ENCODE measurements at regions not wholly inside any gene's neighbourhood (a gene's known extent, or its start where the extent isn't known, plus 50 kb on each side); places are given as distances from the start of the nearest gene placed in this dataset.
"Not testable (repeated sequence)": the region's sequence is repeated elsewhere in the genome, so short reads cannot be mapped to it uniquely, and the experiment has no call there.

GRCh38 chr7:113636727-113637421 lies 281.9 kb downstream of the PPP1R3A start:
- no peaks in the 10 kb centered on the region for H4K20me1 ChIP-seq
- TF ChIP-seq Cebpa-rat (IDR thresholded peaks at IDR 0.05), result no peak
- H3K9ac ChIP-seq, result no peak overlapping the region
- H3K27me3 ChIP-seq, result no peaks in the 10 kb centered on the region
- no peak overlapping the region for H3K4me2 ChIP-seq
- H3K4me1 ChIP-seq, result no peaks in the 10 kb centered on the region
- H3K27ac ChIP-seq, result no peak overlapping the region
- no peak overlapping the region for H3K4me3 ChIP-seq
- no peaks in the 10 kb centered on the region for H3K36me3 ChIP-seq
- H3K9me3 ChIP-seq (replicated peaks in 1 of 11), result no peaks in the 10 kb centered on the region

GRCh38 chr7:113635492-113635891 lies 283.3 kb downstream of the PPP1R3A start:
- Histone ChIP-seq H3K4me3 (no peak overlapping the region), H3K9ac (no peak overlapping the region), H3K36me3 (no peaks in the 10 kb centered on the region), H3K9me3 (replicated peaks in 1 of 11) (no peaks in the 10 kb centered on the region), H3K4me2 (no peak overlapping the region), H3K27ac (no peak overlapping the region), H3K4me1 (no peaks in the 10 kb centered on the region), H4K20me1 (no peaks in the 10 kb centered on the region), H3K27me3 (no peaks in the 10 kb centered on the region)
- no peak for TF ChIP-seq Cebpa-rat (IDR thresholded peaks at IDR 0.05)

- Histone ChIP-seq H3K27ac (no peak overlapping the region), H4K20me1 (no peaks in the 10 kb centered on the region), H3K9ac (no peak overlapping the region), H3K9me3 (replicated peaks in 1 of 11) (no peaks in the 10 kb centered on the region), H3K4me1 (no peaks in the 10 kb centered on the region), H3K36me3 (no peaks in the 10 kb centered on the region), H3K27me3 (no peaks in the 10 kb centered on the region), H3K4me2 (no peak overlapping the region), H3K4me3 (no peak overlapping the region)
- TF ChIP-seq Cebpa-rat (IDR thresholded peaks at IDR 0.05), result no peak
Measured at GRCh38 chr7:113633073-113633472, 285.7 kb downstream of the PPP1R3A start.

GRCh38 chr7:113628948-113629847 lies 289.6 kb downstream of the PPP1R3A start:
- Histone ChIP-seq H3K9ac (no peak overlapping the region), H3K4me3 (no peak overlapping the region), H3K27ac (no peak overlapping the region), H3K36me3 (no peaks in the 10 kb centered on the region), H4K20me1 (no peaks in the 10 kb centered on the region), H3K27me3 (no peaks in the 10 kb centered on the region), H3K9me3 (replicated peaks in 1 of 11) (no peaks in the 10 kb centered on the region), H3K4me1 (no peaks in the 10 kb centered on the region), H3K4me2 (no peak overlapping the region)
- TF ChIP-seq Cebpa-rat (IDR thresholded peaks at IDR 0.05), result no peak

- Histone ChIP-seq H3K4me1 (no peaks in the 10 kb centered on the region), H3K4me3 (no peak overlapping the region), H3K27ac (no peak overlapping the region), H3K27me3 (no peaks in the 10 kb centered on the region), H3K9me3 (replicated peaks in 1 of 11) (peaks cover 7 to 22% (median 15%) of the 10 kb centered on the region in 11 experiments), H3K36me3 (no peaks in the 10 kb centered on the region), H3K4me2 (no peak overlapping the region), H4K20me1 (no peaks in the 10 kb centered on the region), H3K9ac (no peak overlapping the region)
- no peak for TF ChIP-seq Cebpa-rat (IDR thresholded peaks at IDR 0.05)
Measured at GRCh38 chr7:113625494-113626102, 293.2 kb downstream of the PPP1R3A start.

GRCh38 chr7:113622796-113623195 lies 296.0 kb downstream of the PPP1R3A start:
- Histone ChIP-seq H3K4me3 (no peak overlapping the region), H4K20me1 (no peaks in the 10 kb centered on the region), H3K36me3 (no peaks in the 10 kb centered on the region), H3K27me3 (no peaks in the 10 kb centered on the region), H3K27ac (no peak overlapping the region), H3K9me3 (replicated peaks in 1 of 11) (peaks cover 28 to 44% (median 34%) of the 10 kb centered on the region in 11 experiments), H3K4me2 (no peak overlapping the region), H3K4me1 (no peaks in the 10 kb centered on the region), H3K9ac (no peak overlapping the region)
- TF ChIP-seq Cebpa-rat (IDR thresholded peaks at IDR 0.05), result no peak

- Histone ChIP-seq H4K20me1 (no peaks in the 10 kb centered on the region), H3K9ac (no peak overlapping the region), H3K4me1 (no peaks in the 10 kb centered on the region), H3K36me3 (no peaks in the 10 kb centered on the region), H3K27ac (no peak overlapping the region), H3K27me3 (no peaks in the 10 kb centered on the region), H3K4me2 (no peak overlapping the region), H3K4me3 (no peak overlapping the region), H3K9me3 (replicated peaks in 1 of 11) (no peaks in the 10 kb centered on the region)
- TF ChIP-seq Cebpa-rat (IDR thresholded peaks at IDR 0.05), result no peak
Measured at GRCh38 chr7:113610572-113610971, 308.2 kb downstream of the PPP1R3A start.

- Histone ChIP-seq H4K20me1 (no peaks in the 10 kb centered on the region), H3K36me3 (no peaks in the 10 kb centered on the region), H3K9me3 (replicated peaks in 1 of 11) (no peaks in the 10 kb centered on the region), H3K9ac (no peak overlapping the region), H3K27me3 (no peaks in the 10 kb centered on the region), H3K27ac (no peak overlapping the region), H3K4me2 (no peak overlapping the region), H3K4me3 (no peak overlapping the region), H3K4me1 (no peaks in the 10 kb centered on the region)
- TF ChIP-seq Cebpa-rat (IDR thresholded peaks at IDR 0.05), result no peak
Measured at GRCh38 chr7:113608782-113609181, 310.0 kb downstream of the PPP1R3A start.

- no peaks in the 10 kb centered on the region for H4K20me1 ChIP-seq
- TF ChIP-seq Cebpa-rat (IDR thresholded peaks at IDR 0.05), result no peak
- H3K36me3 ChIP-seq, result no peaks in the 10 kb centered on the region
- H3K9ac ChIP-seq, result no peak overlapping the region
- no peak overlapping the region for H3K4me3 ChIP-seq
- H3K27ac ChIP-seq, result no peak overlapping the region
- H3K4me2 ChIP-seq, result no peak overlapping the region
- no peaks in the 10 kb centered on the region for H3K27me3 ChIP-seq
- peaks cover 0 to 3% (median 0%) of the 10 kb centered on the region in 11 experiments; a peak in 1 of 22 replicates for H3K9me3 ChIP-seq (replicated peaks in 1 of 11)
- H3K4me1 ChIP-seq, result no peaks in the 10 kb centered on the region
Measured at GRCh38 chr7:113606325-113606724, 312.5 kb downstream of the PPP1R3A start.

- not testable (repeated sequence) for H3K9me3 ChIP-seq (replicated peaks in 1 of 11); H3K36me3 ChIP-seq; H3K27me3 ChIP-seq; H3K27ac ChIP-seq; H3K9ac ChIP-seq; H4K20me1 ChIP-seq; H3K4me3 ChIP-seq; H3K4me2 ChIP-seq; H3K4me1 ChIP-seq
Measured at GRCh38 chr7:113600428-113600827, 318.4 kb downstream of the PPP1R3A start.

GRCh38 chr7:113593455-113593854 lies 325.4 kb downstream of the PPP1R3A start:
- H4K20me1 ChIP-seq, H3K4me3 ChIP-seq, H3K27ac ChIP-seq: not testable (repeated sequence)

GRCh38 chr7:113592924-113593323 lies 325.9 kb downstream of the PPP1R3A start:
- H3K27ac ChIP-seq, H3K36me3 ChIP-seq, H3K9ac ChIP-seq, H3K27me3 ChIP-seq, H3K4me1 ChIP-seq, H3K4me3 ChIP-seq, H4K20me1 ChIP-seq, H3K4me2 ChIP-seq: not testable (repeated sequence)
- peaks cover 0 to 12% (median 6%) of the 10 kb centered on the region in 11 experiments; a peak in 8 of 22 replicates for H3K9me3 ChIP-seq (replicated peaks in 1 of 11)

More at GRCh38 chr7:113593455-113593854, 325.4 kb downstream of the PPP1R3A start:
- not testable (repeated sequence) for H3K4me1 ChIP-seq, H3K27me3 ChIP-seq, H3K9ac ChIP-seq, H3K4me2 ChIP-seq, H3K36me3 ChIP-seq
- H3K9me3 ChIP-seq (replicated peaks in 1 of 11), result peaks cover 0 to 12% (median 6%) of the 10 kb centered on the region in 11 experiments; a peak in 8 of 22 replicates
